WI38 (cell line): ENCODE measurements at regions not wholly inside any gene's neighbourhood (a gene's known extent, or its start where the extent isn't known, plus 50 kb on each side); places are given as distances from the start of the nearest gene placed in this dataset.
"Not testable (repeated sequence)": the region's sequence is repeated elsewhere in the genome, so short reads cannot be mapped to it uniquely, and the experiment has no call there.

Experiments used
- H3K4me3 ChIP-seq: 2 replicates; pipeline ENCODE4 v1.5.1; 2011; ENCODE audit warnings: low read depth, mild to moderate bottlenecking, control low read depth, low read length
- CTCF ChIP-seq: IDR thresholded peaks from 2 replicates; pipeline ENCODE4 v1.5.1; 2012; ENCODE audit warnings: low read depth, mild to moderate bottlenecking, control low read depth, low read length

DNA sequence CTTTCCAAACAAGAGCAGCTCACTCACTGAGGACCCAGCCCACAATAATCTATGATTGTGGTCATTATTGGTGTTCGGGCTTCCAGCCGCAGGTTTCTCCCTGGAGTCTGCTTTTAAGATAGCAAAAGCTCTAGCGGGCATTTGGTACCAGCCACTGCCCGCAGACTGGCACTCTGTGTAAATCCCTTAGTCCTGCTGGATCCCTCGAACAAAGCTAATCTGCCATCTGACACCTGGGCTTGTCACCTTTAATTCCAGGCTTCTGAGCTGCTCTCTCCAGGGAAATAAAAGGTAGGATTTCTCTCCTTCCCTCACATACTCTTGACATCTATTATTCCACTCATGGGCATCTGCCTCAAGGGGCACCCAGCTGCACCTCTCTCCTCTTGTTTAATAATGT is 158.7 kb downstream of the PDCD6IP start:
- no peak overlapping the region for H3K4me3 ChIP-seq
- no peak for TF ChIP-seq CTCF

DNA sequence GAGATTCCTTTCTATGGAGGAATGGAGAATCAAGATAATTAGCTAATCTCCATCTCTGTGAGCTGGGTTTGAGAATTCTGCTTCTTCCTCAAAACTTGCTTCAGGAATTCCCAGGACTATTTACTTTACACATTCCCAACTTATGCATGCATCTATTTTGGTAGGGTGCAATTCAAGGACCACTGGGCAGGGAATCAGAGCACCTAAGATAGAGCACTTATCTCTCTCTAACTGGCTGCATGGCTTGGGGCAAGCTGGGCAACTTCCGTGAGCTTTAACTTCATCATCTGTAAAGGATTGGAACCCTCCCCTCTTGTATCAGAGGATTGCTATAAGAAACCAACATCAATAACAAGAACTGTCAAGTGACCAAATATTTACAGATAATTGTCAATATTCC is 160.2 kb downstream of the PDCD6IP start:
- no peak for TF ChIP-seq CTCF
- H3K4me3 ChIP-seq: no peak overlapping the region

GRCh38 chr3:33962396-33962795 is 164.0 kb downstream of the PDCD6IP start:
- TF ChIP-seq CTCF: no peak
- H3K4me3 ChIP-seq: no peak overlapping the region

GRCh38 chr3:33970180-33970579 is 171.8 kb downstream of the PDCD6IP start:
- not testable (repeated sequence) for H3K4me3 ChIP-seq

GRCh38 chr3:33971055-33971454 is 172.6 kb downstream of the PDCD6IP start:
- TF ChIP-seq CTCF: no peak
- no peak overlapping the region for H3K4me3 ChIP-seq

DNA sequence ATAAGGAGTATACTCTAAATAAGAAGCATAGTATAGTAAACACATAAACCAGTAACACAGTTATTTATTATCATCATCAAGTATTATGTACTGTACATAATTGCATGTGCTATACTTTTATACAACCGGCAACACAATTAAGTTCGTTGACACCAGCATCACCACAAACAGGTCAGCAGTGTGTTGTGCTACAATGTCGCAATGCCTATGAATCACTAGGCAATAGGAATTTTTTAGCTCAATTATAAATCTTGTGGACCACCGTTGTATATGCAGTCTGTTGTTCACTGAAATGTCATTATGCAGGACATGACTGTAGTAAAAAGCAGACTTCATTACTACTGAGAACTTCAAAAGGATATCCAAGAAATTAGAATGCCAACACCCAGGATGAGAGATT is 177.0 kb downstream of the PDCD6IP start:
- no peak for TF ChIP-seq CTCF
- no peak overlapping the region for H3K4me3 ChIP-seq

DNA sequence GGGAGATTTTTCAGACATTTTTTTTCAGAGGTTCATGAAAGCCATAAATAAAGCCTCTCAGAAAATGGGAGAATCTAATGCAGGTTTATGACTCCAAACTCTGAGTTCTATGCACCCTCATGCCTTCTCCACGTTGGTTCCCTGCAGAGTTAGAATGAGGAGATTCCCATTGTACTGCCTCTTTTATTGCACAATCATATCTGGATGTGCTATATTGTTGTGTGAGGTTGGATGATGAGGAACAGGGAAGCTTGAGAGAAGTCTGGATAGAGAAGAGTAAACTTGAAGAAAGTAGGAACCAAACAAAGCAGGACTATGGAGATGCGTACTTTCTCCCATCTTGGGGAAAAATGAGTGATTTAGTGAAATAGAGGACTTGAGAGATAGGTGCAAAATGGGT is 178.8 kb downstream of the PDCD6IP start:
- H3K4me3 ChIP-seq: no peak overlapping the region
- TF ChIP-seq CTCF: no peak

- peak; percentile 58 for TF ChIP-seq CTCF
- no peak overlapping the region for H3K4me3 ChIP-seq
Observed at GRCh38 chr3:33980252-33980651, 181.8 kb downstream of the PDCD6IP start.
